HepG2 (cell line): ENCODE measurements at regions not wholly inside any gene's neighbourhood (a gene's known extent, or its start where the extent isn't known, plus 50 kb on each side); places are given as distances from the start of the nearest gene placed in this dataset.

Experiments used
- ATAC-seq: fragments of 200-7000 bp; cut with Tn5 transposase; 3 replicates; pipeline ENCODE4 v1.9.1; 2020; ENCODE audit warnings: mild to moderate bottlenecking, moderate library complexity
- BruUV-seq: library from RNA; stranded (reverse); fragments of 400-500 nt; replicated peaks from 2 replicates; lab custom pipeline; 2021; lab: Mats Ljungman, UMichigan
- CTCF ChIA-PET: fragments of 300-600 bp; formaldehyde crosslinking; extraction: SDS; loops from one replicate; lab custom pipeline; 2021; ENCODE audit warnings: low total read pairs, inconsistent platforms, low intra/inter-chr PET ratio; lab: Yijun Ruan, JAX
- POLR2A ChIA-PET: fragments of 350-600 bp; sonication (Branson Sonifier 250); formaldehyde crosslinking; loops from one replicate; lab custom pipeline; 2020; ENCODE audit warnings: antibody characterized with exemption, inconsistent platforms; lab: Yijun Ruan, JAX
- DNase-seq: peaks from one replicate; pipeline ENCODE4 v3.0.0-alpha.2; 2015; ENCODE audit warnings: low spot score
- FAIRE-seq: peaks from 3 replicates; lab custom pipeline; 2011; peaks lifted over from hg19 to GRCh38; lab: Jason Lieb, UNC
- H2AFZ ChIP-seq: one replicate; pipeline ENCODE4 v1.6.1; 2011; ENCODE audit warnings: low read length, inconsistent platforms
- H3K27ac ChIP-seq: fragments of 300-600 bp; 3 replicates; pipeline ENCODE4 v1.8.0; 2011; ENCODE audit warnings: mixed run types, mild to moderate bottlenecking, mixed read lengths, low read length, inconsistent platforms; ENCODE audit not compliant: insufficient read depth; ENCODE audit errors: extremely low read length
- H3K27me3 ChIP-seq, 2 experiments: fragments of 200-600 bp in 1 of 2; 2 replicates in 1 of 2; 3 replicates in 1 of 2; pipeline versions ENCODE4 v1.6.0 to v1.8.0; 2011; ENCODE audit warnings: low read length in 2 of 2, mild to moderate bottlenecking in 2 of 2, moderate library complexity in 2 of 2, inconsistent platforms in 1 of 2; ENCODE audit not compliant: insufficient read depth in 2 of 2, control insufficient read depth in 1 of 2
- H3K36me3 ChIP-seq, 2 experiments: fragments of 200-600 bp in 1 of 2; replicated peaks in 1 of 2; 2 replicates in 1 of 2; 3 replicates in 1 of 2; pipeline versions ENCODE4 v1.5.1 to v1.8.0; 2011; ENCODE audit warnings: low read length in 2 of 2, inconsistent platforms in 1 of 2; ENCODE audit not compliant: insufficient read depth in 2 of 2, control insufficient read depth in 1 of 2
- H3K4me1 ChIP-seq: 2 replicates; pipeline ENCODE4 v1.5.1; 2012; ENCODE audit warnings: low read length, inconsistent platforms; ENCODE audit not compliant: insufficient read depth
- H3K4me2 ChIP-seq: 2 replicates; pipeline ENCODE4 v1.6.0; 2011; ENCODE audit warnings: low read depth, low read length, inconsistent platforms
- H3K4me3 ChIP-seq, 3 experiments: fragments of 200-600 bp in 1 of 3; sonication (generic), shearing (Covaris generic) in 1 of 3; replicated peaks in 1 of 3; 2 replicates each; pipeline ENCODE4 v1.5.1; 2011 to 2016; ENCODE audit warnings: low read length in 3 of 3, inconsistent platforms in 2 of 3, low read depth in 2 of 3, mild to moderate bottlenecking in 2 of 3, control low read depth in 1 of 3, mixed read lengths in 1 of 3; ENCODE audit not compliant: insufficient read depth in 1 of 3
- H3K79me2 ChIP-seq: one replicate; pipeline ENCODE4 v1.6.1; 2011; ENCODE audit warnings: low read length, inconsistent platforms; ENCODE audit not compliant: insufficient read depth
- H3K9ac ChIP-seq: 2 replicates; pipeline ENCODE4 v1.6.0; 2011; ENCODE audit warnings: mild to moderate bottlenecking, low read depth, low read length, inconsistent platforms; ENCODE audit not compliant: insufficient read depth
- H3K9me3 ChIP-seq: 2 replicates; pipeline ENCODE4 v1.5.1; 2012; ENCODE audit warnings: mild to moderate bottlenecking, low read length
- H4K20me1 ChIP-seq: 2 replicates; pipeline ENCODE4 v1.6.0; 2011; ENCODE audit warnings: inconsistent platforms, mild to moderate bottlenecking, low read length, moderate library complexity; ENCODE audit not compliant: insufficient read depth
- FOXC1 ChIP-seq: sonication (generic); formaldehyde crosslinking; IDR thresholded peaks from 2 replicates; pipeline ENCODE4 v1.8.0; 2022; ENCODE audit warnings: mild to moderate bottlenecking, missing genetic modification reagents, borderline replicate concordance
- GMEB1 ChIP-seq: sonication (generic); formaldehyde crosslinking; IDR thresholded peaks from 2 replicates; pipeline ENCODE4 v1.5.1; 2020; ENCODE audit warnings: missing genetic modification reagents, mild to moderate bottlenecking, borderline replicate concordance
- HNRNPH1 ChIP-seq: fragments of 200-400 bp; formaldehyde crosslinking; optimal IDR thresholded peaks from 2 replicates; pipeline ENCODE3; 2017; ENCODE audit warnings: mild to moderate bottlenecking, low read depth, low read length
- MED1 ChIP-seq: sonication (generic); formaldehyde crosslinking; IDR thresholded peaks from 2 replicates; pipeline ENCODE4 v1.4.0; 2020; ENCODE audit warnings: missing genetic modification reagents
- RFXANK ChIP-seq: IDR thresholded peaks from 2 replicates; pipeline ENCODE4 v1.6.1; 2016
- SAFB2 ChIP-seq: sonication (generic); formaldehyde crosslinking; IDR thresholded peaks from 2 replicates; pipeline ENCODE4 v1.5.1; 2020; ENCODE audit warnings: missing genetic modification reagents, low read depth, mild to moderate bottlenecking, borderline replicate concordance
- SIX4 ChIP-seq: sonication (generic); formaldehyde crosslinking; IDR thresholded peaks from 2 replicates; pipeline ENCODE4 v1.4.0; 2020; ENCODE audit warnings: missing genetic modification reagents
- THRA ChIP-seq: sonication (generic); formaldehyde crosslinking; IDR thresholded peaks from 2 replicates; pipeline ENCODE4 v1.4.0; 2020; ENCODE audit warnings: missing genetic modification reagents, borderline replicate concordance
- YY1 ChIP-seq: IDR thresholded peaks from 2 replicates; pipeline ENCODE4 v1.6.1; 2011; ENCODE audit warnings: low read length, low read depth, moderate library complexity, mild to moderate bottlenecking; ENCODE audit not compliant: insufficient read depth, insufficient replicate concordance
- ZNF256 ChIP-seq: sonication (generic); formaldehyde crosslinking; conservative IDR thresholded peaks from 2 replicates; pipeline ENCODE4 v1.4.0; 2020; ENCODE audit warnings: missing genetic modification reagents
- ZNF546 ChIP-seq: sonication (generic); formaldehyde crosslinking; conservative IDR thresholded peaks from 2 replicates; pipeline ENCODE4 v1.8.1; 2023; ENCODE audit warnings: mild to moderate bottlenecking, missing genetic modification reagents
- ZNF703 ChIP-seq: sonication (generic); formaldehyde crosslinking; IDR thresholded peaks from 2 replicates; pipeline ENCODE4 v1.5.1; 2020; ENCODE audit warnings: missing genetic modification reagents, mild to moderate bottlenecking, moderate library complexity, borderline replicate concordance
- ZNF781 ChIP-seq: sonication (generic); formaldehyde crosslinking; IDR thresholded peaks from 2 replicates; pipeline ENCODE4 v1.5.1; 2020; ENCODE audit warnings: borderline replicate concordance, mild to moderate bottlenecking, missing genetic modification reagents; ENCODE audit errors: not compliant biosample characterization
- WGBS: methylation state at CpG from one replicate; pipeline ENCODE4 v1.1.6; 2017; ENCODE audit warnings: low lambda C conversion rate; 5-methylcytosine and 5-hydroxymethylcytosine counted together
- in situ Hi-C: cut with HindIII; loops from 2 replicates; pipeline ENCODE4 v1.10.0; 2017; ENCODE audit warnings: low pct_unique_long_range_greater_than_20kb; ENCODE audit not compliant: extremely low pct_ligation_motif_present
- intact Hi-C: fragments of 100-400 bp; cut with micrococcal nuclease; formaldehyde crosslinking; loops from one replicate; pipeline ENCODE4 v1.10.0; 2022; ENCODE audit not compliant: unreplicated experiment

- no peak for DNase-seq
- TF ChIP-seq RFXANK (CRISPR knock-in tag) (no peak), ZNF703 (CRISPR knock-in tag) (no peak), SIX4 (CRISPR knock-in tag) (no peak), ZNF546 (no peak), ZNF781 (no peak), THRA (CRISPR knock-in tag) (no peak), FOXC1 (no peak), ZNF256 (CRISPR knock-in tag) (no peak), GMEB1 (no peak), YY1 (no peak), HNRNPH1 (no peak), MED1 (CRISPR knock-in tag) (no peak), SAFB2 (CRISPR knock-in tag) (no peak)
- TF ChIP-seq, all 625 proteins: peak for 0
- BruUV-seq, result no TSS peak
- Histone ChIP-seq H3K4me1 (no peaks in the 10 kb centered on the region), H3K36me3 (no peaks in the 10 kb centered on the region), H3K4me2 (no peak overlapping the region), H3K27ac (no peak overlapping the region), H2AFZ (no peak overlapping the region), H3K79me2 (no peaks in the 10 kb centered on the region), H3K9ac (no peak overlapping the region), H3K9me3 (no peaks in the 10 kb centered on the region), H4K20me1 (no peaks in the 10 kb centered on the region), H3K27me3 (no peaks in the 10 kb centered on the region), H3K4me3 (no peak overlapping the region)
- in situ Hi-C loops, result no loop called here
- no peak for FAIRE-seq
- intact Hi-C loops, result no loop called here
- ATAC-seq, result no peak
- POLR2A ChIA-PET, result no interaction called here
- CTCF ChIA-PET, result no interaction called here
- WGBS, result 0% methylated on average over 1 of the region's 1 CpG
Observed at GRCh38 chr5:103801681-103802080, 239.1 kb upstream of the NUDT12 start.
